ENCODE measurements at regions not wholly inside any gene's neighbourhood (a gene's known extent, or its start where the extent isn't known, plus 50 kb on each side); places are given as distances from the start of the nearest gene placed in this dataset.

DNA sequence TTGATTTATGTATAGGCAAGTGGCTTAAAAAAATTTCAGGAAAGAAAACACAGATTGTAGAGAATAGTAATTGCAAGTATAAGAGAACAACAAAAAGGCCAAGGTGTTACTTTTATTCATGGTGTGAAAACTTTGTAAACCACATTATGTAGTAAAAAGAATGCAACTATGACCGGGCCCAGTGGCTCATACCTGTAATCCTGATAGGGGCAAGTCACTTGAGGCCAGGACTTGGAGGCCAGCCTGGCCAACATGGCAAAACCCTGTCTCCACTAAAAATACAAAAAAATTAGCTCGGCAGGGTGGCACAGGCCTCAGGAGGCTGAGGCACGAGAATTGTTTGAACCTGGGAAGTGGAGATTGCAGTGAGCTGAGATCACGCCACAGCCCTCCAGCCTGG, 131.7 kb downstream of the DCK start:
- H3K4me1 Mint-ChIP-seq, result no peaks in the 10 kb centered on the region
- H3K9me3 Mint-ChIP-seq, result peaks cover 2% of the 10 kb centered on the region
- intact Hi-C loops (cut with micrococcal nuclease), result no loop called here
- H3K4me3 Mint-ChIP-seq, result no peak overlapping the region
- no peak overlapping the region for H3K27ac Mint-ChIP-seq
- H3K27me3 Mint-ChIP-seq, result peaks cover 16% of the 10 kb centered on the region
- no peak for ATAC-seq (ENCODE audit: low read depth)
- ChIA-PET POLR2A (no interaction called here), CTCF (no interaction called here)
- H3K36me3 Mint-ChIP-seq (ENCODE audit: low read depth), result no peaks in the 10 kb centered on the region
- no peak for DNase-seq
- TF ChIP-seq, protein P1, sequence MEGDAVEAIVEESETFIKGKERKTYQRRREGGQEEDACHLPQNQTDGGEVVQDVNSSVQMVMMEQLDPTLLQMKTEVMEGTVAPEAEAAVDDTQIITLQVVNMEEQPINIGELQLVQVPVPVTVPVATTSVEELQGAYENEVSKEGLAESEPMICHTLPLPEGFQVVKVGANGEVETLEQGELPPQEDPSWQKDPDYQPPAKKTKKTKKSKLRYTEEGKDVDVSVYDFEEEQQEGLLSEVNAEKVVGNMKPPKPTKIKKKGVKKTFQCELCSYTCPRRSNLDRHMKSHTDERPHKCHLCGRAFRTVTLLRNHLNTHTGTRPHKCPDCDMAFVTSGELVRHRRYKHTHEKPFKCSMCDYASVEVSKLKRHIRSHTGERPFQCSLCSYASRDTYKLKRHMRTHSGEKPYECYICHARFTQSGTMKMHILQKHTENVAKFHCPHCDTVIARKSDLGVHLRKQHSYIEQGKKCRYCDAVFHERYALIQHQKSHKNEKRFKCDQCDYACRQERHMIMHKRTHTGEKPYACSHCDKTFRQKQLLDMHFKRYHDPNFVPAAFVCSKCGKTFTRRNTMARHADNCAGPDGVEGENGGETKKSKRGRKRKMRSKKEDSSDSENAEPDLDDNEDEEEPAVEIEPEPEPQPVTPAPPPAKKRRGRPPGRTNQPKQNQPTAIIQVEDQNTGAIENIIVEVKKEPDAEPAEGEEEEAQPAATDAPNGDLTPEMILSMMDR (IDR thresholded peaks at IDR 0.05), result no peak

DNA sequence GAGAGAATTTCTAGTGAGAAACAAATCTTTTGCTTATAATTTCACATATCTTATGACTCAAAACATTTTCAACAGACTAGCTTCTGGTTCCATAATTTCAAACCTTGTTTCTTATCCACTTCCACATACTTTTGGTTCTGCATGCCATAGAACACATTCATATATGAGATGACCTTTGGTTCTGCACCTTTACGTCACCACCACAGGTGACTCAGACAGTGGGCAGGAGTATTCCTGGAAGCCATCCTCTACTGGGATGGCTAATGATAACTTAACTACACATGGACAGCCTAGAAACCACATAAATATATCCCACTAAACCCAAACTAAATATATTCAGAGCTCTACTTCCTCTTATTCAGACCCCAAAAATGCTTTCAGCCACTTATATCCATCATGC, 133.3 kb downstream of the DCK start:
- intact Hi-C loops (cut with micrococcal nuclease), result no loop called here
- Mint-ChIP-seq H3K4me1 (no peaks in the 10 kb centered on the region), H3K27me3 (peaks cover 15% of the 10 kb centered on the region), H3K27ac (no peak overlapping the region), H3K9me3 (peaks cover under 1% of the 10 kb centered on the region), H3K36me3 (ENCODE audit: low read depth) (no peaks in the 10 kb centered on the region), H3K4me3 (no peak overlapping the region)
- ChIA-PET CTCF (no interaction called here), POLR2A (no interaction called here)
- TF ChIP-seq, protein P1 (IDR thresholded peaks at IDR 0.05), result no peak
- no peak for DNase-seq
- no peak for ATAC-seq (ENCODE audit: low read depth)

DNA sequence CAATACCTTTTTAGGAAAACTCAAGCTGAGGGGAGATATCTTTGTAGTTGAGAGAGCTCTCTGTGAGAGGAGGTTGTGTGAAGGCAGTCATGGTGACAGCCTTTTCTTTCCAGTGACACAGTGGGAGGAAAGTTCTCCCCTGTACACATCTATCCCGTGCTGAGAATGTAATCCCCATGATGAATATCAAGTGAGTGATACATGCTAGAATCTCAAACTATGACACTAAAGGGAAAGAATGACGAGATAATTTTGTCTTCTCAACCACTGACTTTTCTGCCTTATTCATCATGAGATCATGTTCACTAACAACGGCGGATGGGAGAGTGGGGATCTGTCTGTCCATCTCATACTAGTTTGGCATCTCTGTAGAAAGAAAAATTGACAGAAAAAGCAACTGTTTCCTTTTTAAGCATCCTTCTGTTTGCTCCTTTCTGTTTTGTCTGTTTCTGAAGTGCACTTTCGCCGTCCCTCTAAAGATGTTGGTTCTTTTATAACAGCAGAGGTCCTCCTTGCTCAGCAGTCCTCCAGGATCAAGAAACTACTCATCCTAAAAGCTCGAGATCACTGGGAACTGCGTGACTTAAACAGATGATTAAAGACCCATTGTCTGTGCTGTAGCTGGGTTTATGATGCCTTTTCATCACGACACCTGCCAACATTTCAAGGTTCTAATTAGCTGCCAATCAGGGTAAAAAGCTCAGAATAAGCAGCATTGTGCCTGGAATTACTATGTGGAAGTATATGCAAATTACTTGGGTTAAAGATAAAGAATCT, 137.6 kb downstream of the DCK start:
- no peaks in the 10 kb centered on the region for H3K9me3 Mint-ChIP-seq
- ChIA-PET CTCF (no interaction called here), POLR2A (no interaction called here)
- H3K36me3 Mint-ChIP-seq (ENCODE audit: low read depth), result no peaks in the 10 kb centered on the region
- peaks cover 4% of the 10 kb centered on the region for H3K27me3 Mint-ChIP-seq
- no peak overlapping the region for H3K27ac Mint-ChIP-seq
- no peaks in the 10 kb centered on the region for H3K4me1 Mint-ChIP-seq
- intact Hi-C loops (cut with micrococcal nuclease), result no loop called here
- H3K4me3 Mint-ChIP-seq, result no peak overlapping the region
- DNase-seq (no peak), ATAC-seq (ENCODE audit: low read depth) (no peak)
- TF ChIP-seq, protein P1 (IDR thresholded peaks at IDR 0.05), result no peak

GRCh38 chr4:71132486-71132885, 139.0 kb downstream of the DCK start:
- ChIA-PET POLR2A (no interaction called here), CTCF (no interaction called here)
- Mint-ChIP-seq H3K4me3 (no peak overlapping the region), H3K9me3 (no peaks in the 10 kb centered on the region), H3K27ac (no peak overlapping the region), H3K27me3 (peaks cover 3% of the 10 kb centered on the region), H3K4me1 (no peaks in the 10 kb centered on the region), H3K36me3 (ENCODE audit: low read depth) (no peaks in the 10 kb centered on the region)
- DNase-seq, result no peak
- intact Hi-C loops (cut with micrococcal nuclease), result no loop called here
- TF ChIP-seq, protein P1 (IDR thresholded peaks at IDR 0.05), result no peak
- no peak for ATAC-seq (ENCODE audit: low read depth)

- H3K36me3 Mint-ChIP-seq (ENCODE audit: low read depth), result no peaks in the 10 kb centered on the region
- POLR2A ChIA-PET, result no interaction called here
- no peak overlapping the region for H3K27ac Mint-ChIP-seq
These were observed 140.0 kb downstream of the DCK start for GRCh38 chr4:71133491-71133890.

More at GRCh38 chr4:71133491-71133890, 140.0 kb downstream of the DCK start:
- no peak for DNase-seq
- Mint-ChIP-seq H3K4me1 (no peaks in the 10 kb centered on the region), H3K4me3 (no peak overlapping the region), H3K9me3 (no peaks in the 10 kb centered on the region), H3K27me3 (no peaks in the 10 kb centered on the region)
- no peak for ATAC-seq (ENCODE audit: low read depth)
- CTCF ChIA-PET, result no interaction called here
- TF ChIP-seq, protein P1 (IDR thresholded peaks at IDR 0.05), result no peak
- intact Hi-C loops (cut with micrococcal nuclease), result no loop called here
